Gastrocnemius medialis (tissue), 4 donors: ENCODE measurements at regions not wholly inside any gene's neighbourhood (a gene's known extent, or its start where the extent isn't known, plus 50 kb on each side); places are given as distances from the start of the nearest gene placed in this dataset.

Source experiments
- ATAC-seq, 2 donors: fragments of 150-250 bp; one replicate each; pipeline ENCODE4 v1.9.1; 2016
- DNase-seq, 2 donors: peaks; one replicate each; pipeline ENCODE4 v3.0.0-alpha.2; 2019
- H3K27ac ChIP-seq, 4 donors: fragments of 200-600 bp; sonication (generic); 1 replicate in 1 of 4; 2 replicates in 3 of 4; pipeline ENCODE4 v1.5.1; 2016 to 2018; ENCODE audit warnings: mild to moderate bottlenecking in 2 of 4, moderate library complexity in 1 of 4
- H3K27me3 ChIP-seq, 3 donors: fragments of 200-600 bp; sonication (generic) in 2 of 3; 1 replicate in 1 of 3; 2 replicates in 2 of 3; pipeline versions ENCODE4 v1.5.1 to v1.6.0; 2016 to 2019; ENCODE audit warnings: mild to moderate bottlenecking in 1 of 3, moderate library complexity in 1 of 3
- H3K36me3 ChIP-seq, 2 donors: fragments of 200-600 bp; sonication (generic) in 1 of 2; one replicate each; pipeline ENCODE4 v1.5.1; 2017 to 2018
- H3K4me1 ChIP-seq, 2 donors: fragments of 200-600 bp; sonication (generic) in 1 of 2; one replicate each; pipeline ENCODE4 v1.5.1; 2016 to 2017; ENCODE audit warnings: mild to moderate bottlenecking in 2 of 2
- H3K4me3 ChIP-seq, 4 donors: fragments of 200-600 bp; sonication (generic) in 3 of 4; 1 replicate in 1 of 4; 2 replicates in 3 of 4; pipeline ENCODE4 v1.5.1; 2016 to 2019; ENCODE audit warnings: mild to moderate bottlenecking in 2 of 4
- H3K9me3 ChIP-seq, 3 donors: fragments of 200-600 bp; sonication (generic) in 2 of 3; 1 replicate in 1 of 3; 2 replicates in 2 of 3; pipeline ENCODE4 v1.5.1; 2016 to 2019
- CTCF ChIP-seq, 5 experiments: fragments of 450-650 bp in 3 of 5; fragments of 200-600 bp in 2 of 5; sonication (generic) in 2 of 5; IDR thresholded peaks in 4 of 5; conservative IDR thresholded peaks in 1 of 5; 1 replicate in 4 of 5; 2 replicates in 1 of 5; pipeline ENCODE4 v1.5.1; 2016 to 2019; ENCODE audit warnings: antibody characterized with exemption in 5 of 5, mild to moderate bottlenecking in 3 of 5, moderate library complexity in 3 of 5
- POLR2A ChIP-seq, 2 donors: fragments of 450-650 bp; IDR thresholded peaks; one replicate each; pipeline ENCODE4 v1.6.1; 2017; ENCODE audit warnings: antibody characterized with exemption in 2 of 2, mild to moderate bottlenecking in 2 of 2, moderate library complexity in 2 of 2
- in situ Hi-C, 4 donors: fragments of 200-750 bp; cut with MboI; loops; one replicate each; pipeline versions ENCODE4 v1.15.0 to v1.8.0; 2017; ENCODE audit warnings: low sequenced_read_pairs in 4 of 4
- intact Hi-C: fragments of 100-400 bp; cut with DNase I; formaldehyde crosslinking; loops from one replicate; pipeline ENCODE4 v1.15.1; 2023; ENCODE audit warnings: low total_unique reads

GRCh38 chr6:47377971-47378370 is 68.3 kb upstream of the TNFRSF21 start:
- Histone ChIP-seq H3K4me3 (no peak overlapping the region), H3K36me3 (no peaks in the 10 kb centered on the region), H3K9me3 (no peaks in the 10 kb centered on the region), H3K27me3 (no peaks in the 10 kb centered on the region), H3K27ac (no peak overlapping the region), H3K4me1 (no peaks in the 10 kb centered on the region)
- intact Hi-C loops = no loop called here
- DNase-seq (no peak), ATAC-seq (no peak)
- in situ Hi-C loops = no loop called here
- TF ChIP-seq POLR2A (IDR thresholded peaks at IDR 0.05) (no peak), CTCF (IDR thresholded peaks at IDR 0.05 in 4 of 5, conservative IDR thresholded peaks at IDR 0.05 in 1 of 5) (no peak)

- no peak for TF ChIP-seq CTCF (IDR thresholded peaks at IDR 0.05 in 4 of 5, conservative IDR thresholded peaks at IDR 0.05 in 1 of 5)
- no peak for TF ChIP-seq POLR2A (IDR thresholded peaks at IDR 0.05)
- Histone ChIP-seq H3K27ac (no peak overlapping the region), H3K36me3 (no peaks in the 10 kb centered on the region), H3K4me3 (no peak overlapping the region), H3K9me3 (no peaks in the 10 kb centered on the region), H3K4me1 (no peaks in the 10 kb centered on the region), H3K27me3 (no peaks in the 10 kb centered on the region)
- no peak for ATAC-seq
- intact Hi-C loops = no loop called here
- no peak for DNase-seq
- in situ Hi-C loops = no loop called here
Observed at GRCh38 chr6:47379328-47379727, 69.6 kb upstream of the TNFRSF21 start.

GRCh38 chr6:47380251-47380650 is 70.5 kb upstream of the TNFRSF21 start:
- no peaks in the 10 kb centered on the region for H3K4me1 ChIP-seq
- DNase-seq (no peak), ATAC-seq (no peak)
- no peak for TF ChIP-seq POLR2A (IDR thresholded peaks at IDR 0.05)
- TF ChIP-seq CTCF (IDR thresholded peaks at IDR 0.05 in 4 of 5, conservative IDR thresholded peaks at IDR 0.05 in 1 of 5) = no peak
- no peaks in the 10 kb centered on the region for H3K9me3 ChIP-seq
- no peaks in the 10 kb centered on the region for H3K36me3 ChIP-seq
- intact Hi-C loops = no loop called here
- no peak overlapping the region for H3K27ac ChIP-seq
- in situ Hi-C loops = no loop called here
- no peak overlapping the region for H3K4me3 ChIP-seq
- no peaks in the 10 kb centered on the region for H3K27me3 ChIP-seq

GRCh38 chr6:47381036-47381435 is 71.3 kb upstream of the TNFRSF21 start:
- H3K4me1 ChIP-seq = no peaks in the 10 kb centered on the region
- no peaks in the 10 kb centered on the region for H3K36me3 ChIP-seq
- no peaks in the 10 kb centered on the region for H3K9me3 ChIP-seq
- no peaks in the 10 kb centered on the region for H3K27me3 ChIP-seq
- DNase-seq = no peak
- ATAC-seq = no peak
- H3K4me3 ChIP-seq = no peak overlapping the region
- in situ Hi-C loops = no loop called here
- intact Hi-C loops = no loop called here
- TF ChIP-seq CTCF (IDR thresholded peaks at IDR 0.05 in 4 of 5, conservative IDR thresholded peaks at IDR 0.05 in 1 of 5) (no peak), POLR2A (IDR thresholded peaks at IDR 0.05) (no peak)
- H3K27ac ChIP-seq = no peak overlapping the region

GRCh38 chr6:47383360-47383759 is 73.7 kb upstream of the TNFRSF21 start:
- ATAC-seq = no peak
- TF ChIP-seq CTCF (IDR thresholded peaks at IDR 0.05 in 4 of 5, conservative IDR thresholded peaks at IDR 0.05 in 1 of 5) = no peak
- TF ChIP-seq POLR2A (IDR thresholded peaks at IDR 0.05) = no peak

More at GRCh38 chr6:47383360-47383759, 73.7 kb upstream of the TNFRSF21 start:
- no peaks in the 10 kb centered on the region for H3K9me3 ChIP-seq
- H3K36me3 ChIP-seq = no peaks in the 10 kb centered on the region
- H3K4me1 ChIP-seq = no peaks in the 10 kb centered on the region
- DNase-seq = no peak
- H3K27ac ChIP-seq = no peak overlapping the region
- H3K4me3 ChIP-seq = no peak overlapping the region
- intact Hi-C loops (no loop called here), in situ Hi-C loops (no loop called here)
- H3K27me3 ChIP-seq = no peaks in the 10 kb centered on the region
